HG02642 (cell line): ENCODE measurements at regions not wholly inside any gene's neighbourhood (a gene's known extent, or its start where the extent isn't known, plus 50 kb on each side); places are given as distances from the start of the nearest gene placed in this dataset.

Experiments
- ATAC-seq: cut with Tn5 transposase; IDR thresholded peaks from one replicate; pipeline ENCODE4 v1.9.1; 2021; ENCODE audit warnings: mild to moderate bottlenecking; ENCODE audit not compliant: unreplicated experiment, poor library complexity

DNA sequence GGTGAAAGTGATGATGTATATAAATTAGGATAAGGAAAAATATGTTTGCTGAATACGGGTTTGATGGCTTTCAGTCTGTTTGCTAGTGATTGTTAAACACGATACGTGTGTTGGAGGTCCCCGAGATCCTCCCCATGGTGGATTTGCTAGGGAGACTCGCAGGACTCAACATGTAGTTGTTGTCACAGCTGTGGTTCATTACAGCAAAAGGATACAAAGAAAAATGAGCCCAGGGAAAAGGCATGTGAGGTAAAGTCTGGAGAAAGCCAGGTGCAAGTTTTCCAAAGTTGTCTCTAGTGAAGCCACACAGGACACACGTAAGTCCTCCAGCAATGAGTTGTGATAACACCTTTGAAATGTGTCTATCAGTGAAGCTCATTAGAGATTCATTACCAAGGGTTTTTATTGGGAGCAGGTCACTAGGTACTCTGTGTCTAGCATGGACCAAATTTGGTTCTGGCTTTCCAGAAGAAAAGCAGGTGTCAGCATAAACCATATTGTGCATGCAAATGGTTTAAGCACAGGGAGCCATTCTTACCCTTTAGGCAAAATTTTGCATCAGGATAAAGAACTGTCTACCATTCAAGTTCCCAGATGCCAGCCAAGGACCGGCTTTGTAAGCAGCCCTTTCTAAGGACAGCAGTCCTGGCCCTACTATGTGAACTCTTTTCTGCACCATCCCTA lies 215.2 kb upstream of the WSCD1 start:
- no peak for ATAC-seq

DNA sequence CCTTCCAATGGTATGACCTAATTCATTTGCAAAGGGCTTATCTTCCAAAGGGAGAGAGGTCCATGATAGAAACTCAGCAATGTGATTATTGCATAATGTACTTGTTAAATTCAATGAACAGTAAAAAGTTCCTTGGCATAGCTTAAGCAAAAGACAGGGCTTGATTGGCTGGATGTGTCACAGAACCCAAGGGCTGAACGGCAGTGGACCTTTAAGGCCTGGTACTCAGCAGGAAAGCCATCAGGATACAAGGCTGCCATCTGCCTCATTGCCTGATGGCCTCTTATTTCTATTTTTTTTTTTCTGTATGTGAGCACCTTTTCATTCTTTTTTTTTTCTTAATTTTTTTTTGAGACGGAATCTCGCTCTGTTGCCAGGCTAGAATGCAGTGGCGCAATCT lies 208.9 kb upstream of the WSCD1 start:
- ATAC-seq = no peak

DNA sequence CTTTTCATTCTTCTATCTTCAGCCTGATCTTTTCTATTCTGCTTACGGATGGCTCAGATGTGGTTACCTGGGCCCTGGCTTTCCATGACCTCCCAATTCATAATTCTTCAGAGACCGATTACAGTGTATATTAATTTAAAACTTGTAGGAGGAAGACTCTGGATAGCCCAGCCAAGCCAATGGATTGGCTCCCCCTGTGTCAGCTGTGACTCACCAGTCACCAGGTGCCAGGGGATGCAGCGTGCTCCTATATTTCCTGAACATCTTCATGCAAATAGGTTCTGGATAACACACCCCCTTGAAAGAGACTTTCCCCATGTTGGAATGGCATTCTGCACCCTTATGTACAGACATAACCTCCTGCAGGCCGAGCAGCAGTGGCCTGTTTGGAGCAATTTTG lies 208.3 kb upstream of the WSCD1 start:
- ATAC-seq = no peak

DNA sequence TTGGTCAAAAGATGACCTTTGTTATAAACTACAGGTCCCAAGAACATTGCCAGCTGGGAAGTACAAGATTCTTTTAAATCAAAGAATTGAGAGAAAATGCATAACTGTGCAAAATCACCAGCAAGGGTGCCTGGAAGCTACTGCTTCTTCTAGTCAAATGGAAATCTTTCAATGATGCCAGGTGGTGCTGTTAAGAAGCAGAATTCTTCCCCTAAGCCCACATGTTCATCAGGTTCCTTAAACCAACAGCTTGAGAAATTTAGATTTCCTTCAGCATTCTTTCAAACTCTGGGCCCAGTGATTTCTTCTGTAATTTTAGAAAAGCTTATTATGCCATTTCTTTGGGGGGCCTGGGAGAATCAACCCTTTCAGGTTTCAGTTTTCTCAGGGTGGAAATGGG lies 207.8 kb upstream of the WSCD1 start:
- no peak for ATAC-seq

GRCh38 chr17:5864741-5865657 lies 205.2 kb upstream of the WSCD1 start:
- no peak for ATAC-seq

DNA sequence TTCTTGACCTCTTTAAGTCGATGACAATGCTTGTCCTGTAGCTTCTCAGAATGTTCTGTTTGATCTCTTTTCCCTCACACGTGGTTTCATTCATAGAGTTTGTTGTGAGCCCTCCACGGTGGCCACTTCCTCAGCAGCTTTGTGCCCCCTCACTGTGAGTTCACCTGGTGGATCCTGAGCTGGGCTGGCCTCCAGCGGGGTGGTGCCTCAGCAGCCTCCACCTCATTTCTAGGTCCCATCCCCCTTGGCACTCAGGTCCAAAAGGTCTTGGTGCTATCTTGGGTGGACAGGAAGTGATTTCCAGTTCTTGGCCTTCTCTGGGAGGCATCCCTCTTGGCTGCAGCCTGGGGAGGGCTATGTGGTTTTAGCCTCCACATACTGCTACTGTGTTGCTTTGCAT lies 203.2 kb upstream of the WSCD1 start:
- ATAC-seq = no peak

DNA sequence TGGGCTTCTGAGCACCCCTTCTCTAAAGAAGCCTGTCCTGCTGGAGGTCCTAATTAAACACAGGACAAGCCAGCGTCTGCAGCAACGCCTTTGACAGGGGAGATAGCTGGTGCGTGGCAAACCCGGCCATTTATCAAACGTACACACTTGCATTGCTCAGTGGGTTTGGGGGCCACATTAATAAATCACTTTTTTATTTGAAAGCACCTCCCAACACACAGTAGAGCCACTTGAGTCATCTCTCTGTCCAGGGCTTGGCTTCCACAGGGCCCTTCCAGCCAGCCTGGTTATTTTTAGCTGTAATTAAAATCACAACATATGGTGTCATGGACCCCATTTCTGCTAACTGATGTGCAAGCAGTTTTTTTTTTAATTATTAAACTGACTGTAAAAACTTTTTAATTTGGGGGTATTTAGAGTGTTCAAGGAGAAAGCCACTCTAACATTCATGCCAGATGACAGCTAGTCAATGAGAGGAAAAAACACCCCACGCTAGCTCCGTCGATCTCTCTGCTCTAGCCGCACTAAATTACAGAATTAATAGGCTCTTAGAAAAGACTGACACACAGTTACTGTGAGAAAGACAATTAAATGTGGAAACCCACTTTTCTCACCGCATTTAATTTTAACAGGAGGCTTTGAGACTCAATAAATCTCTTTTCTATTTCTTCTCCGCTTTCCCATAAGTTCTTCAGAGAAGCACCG lies 201.0 kb upstream of the WSCD1 start:
- no peak for ATAC-seq

DNA sequence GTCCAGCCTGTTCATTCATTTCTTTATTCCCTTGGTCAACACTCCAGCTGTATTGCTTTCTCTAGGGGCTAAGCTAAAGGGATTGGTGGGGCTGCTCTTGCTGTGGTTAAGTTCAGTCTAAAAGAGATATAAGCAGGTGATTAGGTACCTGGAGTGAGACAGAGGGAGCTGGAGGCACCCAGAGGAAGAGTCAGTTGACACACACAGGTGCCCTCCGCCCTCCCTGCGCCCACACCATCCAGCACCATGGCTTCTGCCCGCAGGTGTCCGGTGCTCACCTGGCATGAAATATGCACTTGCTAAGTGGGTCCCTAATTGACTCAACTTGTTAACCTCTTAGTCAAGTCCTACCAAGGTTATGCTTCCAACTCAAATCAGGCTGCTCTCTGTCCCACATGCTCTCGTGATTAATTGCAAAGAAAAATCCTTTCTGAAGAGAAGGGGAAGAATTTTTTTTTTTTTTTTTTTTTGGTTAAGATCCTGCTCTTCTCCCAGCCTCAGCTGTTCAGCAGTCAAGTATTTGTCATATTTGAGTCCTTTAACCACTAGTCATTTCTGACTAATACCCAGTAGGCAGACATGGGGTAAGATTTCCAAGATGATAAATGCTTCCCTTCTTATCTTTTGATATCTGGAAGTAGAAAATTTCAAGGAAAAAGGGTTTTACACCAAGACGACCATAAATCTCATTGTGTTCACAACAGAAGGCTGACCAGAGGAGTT lies 199.8 kb upstream of the WSCD1 start:
- ATAC-seq = no peak

- ATAC-seq = no peak
These were observed 198.5 kb upstream of the WSCD1 start for GRCh38 chr17:5871666-5872065.

GRCh38 chr17:5872831-5873230 lies 197.3 kb upstream of the WSCD1 start:
- no peak for ATAC-seq

GRCh38 chr17:5873781-5874180 lies 196.4 kb upstream of the WSCD1 start:
- no peak for ATAC-seq

GRCh38 chr17:5874486-5874885 lies 195.7 kb upstream of the WSCD1 start:
- no peak for ATAC-seq

DNA sequence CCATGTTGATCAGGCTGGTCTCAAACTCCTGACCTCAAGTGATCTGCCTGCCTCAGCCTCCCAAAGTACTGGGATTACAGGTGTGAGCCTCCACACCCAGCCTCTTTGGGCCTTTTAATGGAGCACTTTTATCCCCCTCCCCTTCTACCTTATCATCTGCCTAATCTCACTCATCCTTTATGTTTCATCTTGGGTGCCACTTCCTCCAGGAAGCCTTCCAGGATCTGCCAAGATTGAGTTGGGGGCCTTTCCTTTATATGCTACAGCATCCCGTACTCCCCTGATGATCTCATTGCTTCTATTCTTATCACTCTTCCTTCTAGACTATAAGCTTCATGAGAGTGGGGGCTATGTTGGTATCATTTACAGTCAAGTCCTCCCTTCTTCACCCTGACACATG lies 192.8 kb upstream of the WSCD1 start:
- no peak for ATAC-seq

DNA sequence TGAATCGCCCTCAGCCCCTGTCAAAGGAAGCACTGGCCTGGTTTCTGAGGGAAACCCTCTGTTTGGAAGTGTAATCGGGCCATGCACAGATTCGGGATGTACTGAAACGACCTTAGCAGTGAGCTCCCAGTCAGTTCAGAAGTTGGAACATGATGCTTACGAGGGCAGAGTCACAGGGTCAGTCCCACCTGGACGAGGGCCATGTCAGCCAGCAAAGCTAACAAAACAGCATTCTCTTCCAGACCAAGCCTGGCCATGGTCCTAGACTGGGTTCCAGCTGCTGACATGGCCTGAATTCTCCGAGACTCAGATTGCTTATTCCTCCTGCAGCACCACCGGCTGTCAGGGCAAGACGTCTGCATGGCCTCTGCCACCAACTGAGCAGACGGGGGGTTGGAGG lies 192.2 kb upstream of the WSCD1 start:
- no peak for ATAC-seq

DNA sequence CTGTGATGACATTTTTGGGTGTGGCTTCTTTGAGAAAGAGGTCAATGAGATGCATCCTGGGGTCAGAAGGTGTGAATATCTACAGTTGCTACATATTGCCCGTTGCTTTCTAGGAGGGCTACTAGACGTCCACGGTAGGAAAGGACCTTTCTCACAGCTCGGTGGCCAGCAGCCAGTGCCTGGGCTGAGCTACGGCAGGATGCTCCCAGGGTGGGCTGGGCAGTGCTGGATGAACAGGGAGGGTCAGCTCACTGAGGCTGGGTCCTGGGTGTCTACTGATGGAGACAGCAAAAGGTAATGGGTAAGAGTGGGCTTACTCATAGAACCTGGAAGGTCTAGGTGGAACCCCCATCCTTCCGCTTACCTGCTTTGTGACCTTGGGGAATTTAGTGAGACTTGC lies 188.3 kb upstream of the WSCD1 start:
- ATAC-seq = no peak

- no peak for ATAC-seq
These were observed 186.2 kb upstream of the WSCD1 start for GRCh38 chr17:5883775-5884665.

DNA sequence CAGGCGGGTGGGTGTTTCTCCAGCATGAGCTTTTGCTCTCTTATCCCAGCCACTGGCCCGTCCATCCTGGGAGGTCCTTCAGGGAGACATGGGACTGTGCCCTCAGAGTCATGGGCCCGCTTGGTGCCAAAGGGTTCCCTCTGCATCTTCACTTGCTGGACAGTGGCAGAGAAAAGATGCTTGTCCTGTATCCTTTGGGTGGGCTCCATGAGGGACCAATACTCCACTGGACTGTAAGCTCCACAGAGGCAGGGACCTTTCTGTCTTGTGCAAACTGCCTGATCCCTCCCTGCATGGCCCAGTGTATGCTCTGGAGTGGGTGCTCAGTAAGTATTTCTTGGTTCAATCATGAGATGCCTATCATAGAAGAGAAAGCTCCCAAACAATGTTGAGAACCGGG lies 184.8 kb upstream of the WSCD1 start:
- ATAC-seq = no peak

- ATAC-seq = no peak
These were observed 181.4 kb upstream of the WSCD1 start for GRCh38 chr17:5888811-5889210.

- no peak for ATAC-seq
These were observed 177.1 kb upstream of the WSCD1 start for GRCh38 chr17:5892921-5893675.
